ENCODE measurements at regions not wholly inside any gene's neighbourhood (a gene's known extent, or its start where the extent isn't known, plus 50 kb on each side); places are given as distances from the start of the nearest gene placed in this dataset.

GRCh38 chr2:226620176-226620575 lies 179.4 kb downstream of the IRS1 start:
- H3K4me1 ChIP-seq (ENCODE audit: control insufficient read depth, insufficient read depth, low read length): no peaks in the 10 kb centered on the region
- no peak overlapping the region for H3K27ac ChIP-seq (ENCODE audit: low read length)
- ATAC-seq (no peak), DNase-seq (no peak)
- H3K4me3 ChIP-seq (ENCODE audit: low read length): no peak overlapping the region
- intact Hi-C loops (cut with DNase I): no loop called here
- H3K27me3 ChIP-seq (ENCODE audit: control insufficient read depth, insufficient read depth): no peaks in the 10 kb centered on the region
- 95% methylated on average over 3 of the region's 3 CpGs for WGBS
- H3K9me3 ChIP-seq (ENCODE audit: control insufficient read depth, low read length): no peaks in the 10 kb centered on the region

- DNase-seq (no peak), ATAC-seq (no peak)
- Histone ChIP-seq H3K27me3 (ENCODE audit: control insufficient read depth, insufficient read depth) (no peaks in the 10 kb centered on the region), H3K27ac (ENCODE audit: low read length) (no peak overlapping the region), H3K4me1 (ENCODE audit: control insufficient read depth, insufficient read depth, low read length) (no peaks in the 10 kb centered on the region), H3K4me3 (ENCODE audit: low read length) (no peak overlapping the region), H3K9me3 (ENCODE audit: control insufficient read depth, low read length) (no peaks in the 10 kb centered on the region)
- intact Hi-C loops (cut with DNase I): no loop called here
- WGBS: 95% methylated on average over 3 of the region's 3 CpGs
These were observed 179.9 kb downstream of the IRS1 start for GRCh38 chr2:226619707-226620106.

- Histone ChIP-seq H3K4me3 (ENCODE audit: low read length) (no peak overlapping the region), H3K4me1 (ENCODE audit: control insufficient read depth, insufficient read depth, low read length) (no peaks in the 10 kb centered on the region), H3K27ac (ENCODE audit: low read length) (no peak overlapping the region), H3K27me3 (ENCODE audit: control insufficient read depth, insufficient read depth) (no peaks in the 10 kb centered on the region), H3K9me3 (ENCODE audit: control insufficient read depth, low read length) (no peaks in the 10 kb centered on the region)
- intact Hi-C loops (cut with DNase I): no loop called here
- DNase-seq (no peak), ATAC-seq (no peak)
- 71% methylated on average over 2 of the region's 2 CpGs for WGBS
These were observed 180.6 kb downstream of the IRS1 start for GRCh38 chr2:226618875-226619605.

GRCh38 chr2:226618544-226618874 lies 181.1 kb downstream of the IRS1 start:
- no peaks in the 10 kb centered on the region for H3K4me1 ChIP-seq (ENCODE audit: control insufficient read depth, insufficient read depth, low read length)
- H3K27ac ChIP-seq (ENCODE audit: low read length): no peak overlapping the region
- no peaks in the 10 kb centered on the region for H3K27me3 ChIP-seq (ENCODE audit: control insufficient read depth, insufficient read depth)
- intact Hi-C loops (cut with DNase I): no loop called here
- WGBS: 61% methylated on average over 6 of the region's 6 CpGs
- DNase-seq (no peak), ATAC-seq (no peak)
- H3K9me3 ChIP-seq (ENCODE audit: control insufficient read depth, low read length): no peaks in the 10 kb centered on the region
- no peak overlapping the region for H3K4me3 ChIP-seq (ENCODE audit: low read length)

- Histone ChIP-seq H3K27me3 (ENCODE audit: control insufficient read depth, insufficient read depth) (no peaks in the 10 kb centered on the region), H3K4me1 (ENCODE audit: control insufficient read depth, insufficient read depth, low read length) (no peaks in the 10 kb centered on the region), H3K4me3 (ENCODE audit: low read length) (no peak overlapping the region), H3K27ac (ENCODE audit: low read length) (no peak overlapping the region), H3K9me3 (ENCODE audit: control insufficient read depth, low read length) (no peaks in the 10 kb centered on the region)
- 49% methylated on average over 2 of the region's 2 CpGs for WGBS
- DNase-seq (no peak), ATAC-seq (no peak)
- intact Hi-C loops (cut with DNase I): no loop called here
These were observed 183.7 kb downstream of the IRS1 start for GRCh38 chr2:226615891-226616290.

GRCh38 chr2:226611944-226612318 lies 187.7 kb downstream of the IRS1 start:
- no peaks in the 10 kb centered on the region for H3K9me3 ChIP-seq (ENCODE audit: control insufficient read depth, low read length)
- no peak for ATAC-seq
- H3K4me3 ChIP-seq (ENCODE audit: low read length): no peak overlapping the region
- intact Hi-C loops (cut with DNase I): no loop called here
- no peaks in the 10 kb centered on the region for H3K27me3 ChIP-seq (ENCODE audit: control insufficient read depth, insufficient read depth)
- DNase-seq: no peak
- H3K27ac ChIP-seq (ENCODE audit: low read length): no peak overlapping the region
- H3K4me1 ChIP-seq (ENCODE audit: control insufficient read depth, insufficient read depth, low read length): no peaks in the 10 kb centered on the region
- WGBS: 89% methylated on average over 3 of the region's 3 CpGs

GRCh38 chr2:226611196-226611943 lies 188.2 kb downstream of the IRS1 start:
- intact Hi-C loops (cut with DNase I): no loop called here
- DNase-seq (no peak), ATAC-seq (no peak)
- Histone ChIP-seq H3K4me1 (ENCODE audit: control insufficient read depth, insufficient read depth, low read length) (no peaks in the 10 kb centered on the region), H3K9me3 (ENCODE audit: control insufficient read depth, low read length) (no peaks in the 10 kb centered on the region), H3K27me3 (ENCODE audit: control insufficient read depth, insufficient read depth) (no peaks in the 10 kb centered on the region), H3K4me3 (ENCODE audit: low read length) (no peak overlapping the region), H3K27ac (ENCODE audit: low read length) (no peak overlapping the region)
- 80% methylated on average over 4 of the region's 4 CpGs for WGBS

GRCh38 chr2:226609366-226609765 lies 190.3 kb downstream of the IRS1 start:
- H3K27ac ChIP-seq (ENCODE audit: low read length): no peak overlapping the region
- no peaks in the 10 kb centered on the region for H3K4me1 ChIP-seq (ENCODE audit: control insufficient read depth, insufficient read depth, low read length)
- 23% methylated on average over 1 of the region's 1 CpG for WGBS
- peak in 1 of 3 donors; percentile 35 for DNase-seq
- peak in 1 of 2 donors; percentile 25 for ATAC-seq
- no peaks in the 10 kb centered on the region for H3K9me3 ChIP-seq (ENCODE audit: control insufficient read depth, low read length)
- intact Hi-C loops (cut with DNase I): no loop called here
- no peak overlapping the region for H3K4me3 ChIP-seq (ENCODE audit: low read length)
- H3K27me3 ChIP-seq (ENCODE audit: control insufficient read depth, insufficient read depth): no peaks in the 10 kb centered on the region

GRCh38 chr2:226608451-226608850 lies 191.2 kb downstream of the IRS1 start:
- no peaks in the 10 kb centered on the region for H3K9me3 ChIP-seq (ENCODE audit: control insufficient read depth, low read length)
- no peak for DNase-seq
- ATAC-seq: no peak
- no peak overlapping the region for H3K4me3 ChIP-seq (ENCODE audit: low read length)
- 82% methylated on average over 5 of the region's 5 CpGs for WGBS
- intact Hi-C loops (cut with DNase I): no loop called here
- no peaks in the 10 kb centered on the region for H3K27me3 ChIP-seq (ENCODE audit: control insufficient read depth, insufficient read depth)
- no peaks in the 10 kb centered on the region for H3K4me1 ChIP-seq (ENCODE audit: control insufficient read depth, insufficient read depth, low read length)
- no peak overlapping the region for H3K27ac ChIP-seq (ENCODE audit: low read length)

GRCh38 chr2:226607379-226607778 lies 192.2 kb downstream of the IRS1 start:
- WGBS: 83% methylated on average over 4 of the region's 4 CpGs
- Histone ChIP-seq H3K4me1 (ENCODE audit: control insufficient read depth, insufficient read depth, low read length) (no peaks in the 10 kb centered on the region), H3K27ac (ENCODE audit: low read length) (no peak overlapping the region), H3K9me3 (ENCODE audit: control insufficient read depth, low read length) (no peaks in the 10 kb centered on the region), H3K27me3 (ENCODE audit: control insufficient read depth, insufficient read depth) (no peaks in the 10 kb centered on the region), H3K4me3 (ENCODE audit: low read length) (no peak overlapping the region)
- DNase-seq: no peak
- ATAC-seq: no peak
- intact Hi-C loops (cut with DNase I): no loop called here

- DNase-seq: no peak
- Histone ChIP-seq H3K4me3 (ENCODE audit: low read length) (no peak overlapping the region), H3K4me1 (ENCODE audit: control insufficient read depth, insufficient read depth, low read length) (no peaks in the 10 kb centered on the region), H3K9me3 (ENCODE audit: control insufficient read depth, low read length) (no peaks in the 10 kb centered on the region), H3K27ac (ENCODE audit: low read length) (no peak overlapping the region), H3K27me3 (ENCODE audit: control insufficient read depth, insufficient read depth) (no peaks in the 10 kb centered on the region)
- no peak for ATAC-seq
- intact Hi-C loops (cut with DNase I): no loop called here
- 97% methylated on average over 2 of the region's 2 CpGs for WGBS
These were observed 194.0 kb downstream of the IRS1 start for GRCh38 chr2:226605642-226606041.
